T-helper 2 cell treated with Interferon-gamma antibody and Interleukin-4, amounts not matched to agents 100 ng/mL and 5 ng/mL, for 36 hours (primary cell): ENCODE measurements at regions not wholly inside any gene's neighbourhood (a gene's known extent, or its start where the extent isn't known, plus 50 kb on each side); places are given as distances from the start of the nearest gene placed in this dataset.
"Not testable (repeated sequence)": the region's sequence is repeated elsewhere in the genome, so short reads cannot be mapped to it uniquely, and the experiment has no call there.

ENCODE experiments used
- intact Hi-C: fragments of 100-400 bp; cut with micrococcal nuclease; formaldehyde crosslinking; loops from one replicate; pipeline ENCODE4 v1.15.1; 2023

GRCh38 chr2:172253190-172254052 is 150.7 kb upstream of the DLX2 start:
- intact Hi-C loops: no loop called here

DNA sequence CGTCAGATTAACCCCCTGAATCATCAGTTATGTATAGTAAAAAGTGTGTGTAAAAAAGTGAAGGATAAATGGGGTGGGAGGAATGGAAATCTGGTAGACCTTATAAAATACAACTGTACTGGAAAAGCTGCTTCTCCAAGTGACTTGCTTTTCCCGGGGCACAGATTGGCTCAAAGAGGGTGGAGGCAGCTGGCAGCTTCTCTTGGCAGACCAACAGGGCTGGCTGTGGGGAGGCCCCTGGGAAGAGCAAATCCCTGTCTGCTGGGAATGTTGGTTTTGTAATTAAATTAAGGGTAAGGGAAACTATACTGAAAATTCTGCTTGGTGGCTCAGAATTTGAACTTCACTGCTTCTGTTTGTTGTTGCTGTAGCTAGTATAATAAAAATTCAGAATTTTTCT is 154.2 kb upstream of the DLX2 start:
- intact Hi-C loops: no loop called here

DNA sequence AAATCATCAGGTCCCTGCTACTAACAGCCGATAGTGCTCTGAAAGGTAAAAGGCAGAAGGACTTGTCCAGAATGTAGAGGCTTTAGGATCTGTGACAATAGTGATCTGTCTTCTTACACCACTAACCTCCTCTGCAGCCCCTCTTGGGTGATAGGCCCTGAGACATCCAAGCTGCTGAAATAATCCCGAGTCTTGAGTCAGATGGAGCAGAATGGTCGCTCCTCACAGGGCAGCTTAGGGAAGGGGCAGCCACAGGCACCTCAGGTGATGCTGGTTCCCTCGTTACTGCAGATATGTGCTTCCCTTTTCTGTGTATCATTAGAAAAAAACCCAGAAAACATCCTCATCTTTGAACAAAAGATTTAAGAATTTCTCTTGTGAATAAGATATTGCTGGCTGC is 157.1 kb upstream of the DLX2 start:
- intact Hi-C loops: no loop called here

DNA sequence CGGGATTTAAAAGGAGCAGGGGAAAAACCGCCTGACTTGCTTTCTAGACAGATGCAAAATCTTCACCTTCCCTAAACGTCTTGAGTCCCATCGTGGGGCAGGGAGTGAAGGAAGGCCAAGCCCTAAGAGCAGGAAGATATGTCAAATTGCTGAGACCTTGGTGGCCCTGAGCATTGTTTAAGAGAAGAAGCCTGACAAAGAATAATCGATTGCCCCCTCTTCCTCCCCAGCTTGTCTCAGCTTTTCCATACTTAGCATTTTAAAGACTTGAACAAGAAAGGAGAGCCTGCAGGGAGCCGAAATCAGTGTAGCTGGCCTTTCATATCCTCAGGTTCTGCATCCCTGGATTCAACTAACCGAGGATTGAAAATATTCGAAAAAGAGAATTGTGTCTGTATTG is 157.6 kb upstream of the DLX2 start:
- intact Hi-C loops: no loop called here

DNA sequence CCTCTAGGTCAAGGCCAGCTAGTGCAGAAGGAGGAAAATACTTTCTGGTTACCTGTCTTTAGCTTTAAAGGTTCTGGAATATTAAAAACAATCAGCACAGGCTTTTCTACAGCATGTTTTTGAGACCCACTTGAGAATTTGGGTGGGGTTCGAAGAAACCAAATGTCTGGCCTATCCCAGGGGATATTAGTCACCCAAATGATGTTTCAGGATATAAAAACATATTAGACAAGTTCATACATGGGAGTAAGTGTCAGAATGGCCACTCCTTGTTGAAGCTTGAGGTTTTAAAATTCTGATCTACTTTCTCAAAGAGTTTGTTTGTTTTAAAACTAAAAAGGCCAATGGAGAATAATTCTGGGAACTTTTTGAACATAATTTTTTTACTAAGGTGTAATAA is 158.6 kb upstream of the DLX2 start:
- intact Hi-C loops: no loop called here

GRCh38 chr2:172262486-172262885 is 159.8 kb upstream of the DLX2 start:
- intact Hi-C loops: no loop called here

GRCh38 chr2:172264820-172265219 is 162.1 kb upstream of the DLX2 start:
- intact Hi-C loops: not testable (repeated sequence)

DNA sequence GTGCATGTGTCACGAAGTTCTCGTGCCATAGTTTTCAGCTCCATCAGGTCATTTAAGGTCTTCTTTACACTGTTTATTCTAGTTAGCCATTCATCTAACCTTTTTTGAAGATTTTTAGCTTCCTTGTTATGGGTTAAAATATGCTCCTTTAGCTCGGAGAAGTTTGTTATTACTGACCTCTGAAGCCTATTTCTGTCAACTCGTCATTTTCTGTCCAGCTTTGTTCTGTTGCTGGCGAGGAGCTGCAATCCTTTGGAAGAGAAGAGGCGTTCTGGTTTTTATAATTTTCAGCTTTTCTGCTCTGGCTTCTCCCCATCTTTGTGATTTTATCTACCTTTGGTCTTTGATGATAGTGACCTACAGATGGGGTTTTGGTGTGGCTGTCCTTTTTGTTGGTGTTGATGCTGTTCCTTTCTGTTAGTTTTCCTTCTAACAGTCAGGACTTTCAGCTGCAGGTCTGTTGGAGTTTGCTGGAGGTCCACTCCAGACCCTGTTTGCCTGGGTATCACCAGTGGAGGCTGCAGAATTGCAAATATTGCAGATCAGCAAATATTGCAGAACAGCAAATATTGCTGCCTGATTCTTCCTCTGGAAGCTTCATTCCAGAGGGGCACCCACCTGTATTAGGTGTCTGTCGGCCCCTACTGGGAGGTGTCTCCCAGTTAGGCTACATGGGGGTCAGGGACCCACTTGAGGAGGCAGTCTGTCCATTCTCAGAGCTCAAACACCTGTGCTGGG is 157.7 kb upstream of the ITGA6 start:
- intact Hi-C loops: not testable (repeated sequence)

GRCh38 chr2:172270278-172271079 is 156.9 kb upstream of the ITGA6 start:
- intact Hi-C loops: no loop called here

DNA sequence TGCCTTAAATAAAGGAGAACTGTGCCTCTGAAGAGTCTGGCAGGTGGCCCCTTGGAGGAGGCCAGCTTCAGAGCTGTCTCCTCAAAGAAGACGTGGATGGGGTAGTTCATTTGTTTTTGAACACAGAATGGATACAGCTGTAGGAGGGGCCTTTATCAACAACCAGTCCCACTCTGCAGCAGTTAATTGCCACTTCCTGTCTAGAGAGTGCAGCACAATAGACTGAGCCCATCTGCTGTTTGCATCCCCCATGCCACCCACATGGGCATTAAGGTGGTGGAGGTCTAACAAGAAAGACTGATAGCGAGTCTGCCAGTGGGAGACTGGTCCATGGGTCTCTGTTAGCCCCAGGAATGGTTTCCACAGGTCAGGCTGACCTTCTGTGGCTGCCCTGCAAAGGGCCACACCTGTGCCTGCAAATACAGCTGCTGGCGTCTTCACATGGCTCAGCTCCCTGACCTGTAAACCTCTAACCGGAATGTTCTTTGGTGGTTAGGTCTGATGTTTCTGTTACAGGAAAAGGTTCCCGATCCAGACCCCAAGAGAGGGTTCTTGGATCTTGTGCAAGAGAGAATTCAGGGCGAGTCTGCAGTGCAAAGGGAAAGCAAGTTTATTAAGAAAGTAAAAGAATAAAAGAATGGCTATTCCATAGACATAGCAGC is 153.3 kb upstream of the ITGA6 start:
- intact Hi-C loops: no loop called here

DNA sequence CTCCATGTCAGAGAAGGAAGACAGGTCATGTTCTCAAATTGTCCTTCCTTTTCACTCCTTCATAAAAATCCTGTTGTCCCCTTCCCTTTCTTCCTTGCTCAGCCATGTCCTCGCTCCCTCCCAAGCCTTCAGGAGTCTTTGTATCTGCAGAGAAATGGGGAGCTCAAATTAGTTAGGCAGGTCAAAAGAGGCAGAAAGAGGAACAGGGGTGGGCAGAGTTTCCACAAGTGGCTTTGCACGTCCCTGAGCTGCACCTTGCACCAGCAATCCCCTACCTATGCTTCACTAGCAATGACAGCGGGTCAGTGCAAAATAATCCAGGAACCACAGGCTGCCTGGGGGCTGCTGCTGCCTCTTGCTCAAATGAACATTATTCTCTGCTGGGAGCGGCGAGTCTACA is 152.1 kb upstream of the ITGA6 start:
- intact Hi-C loops: no loop called here

DNA sequence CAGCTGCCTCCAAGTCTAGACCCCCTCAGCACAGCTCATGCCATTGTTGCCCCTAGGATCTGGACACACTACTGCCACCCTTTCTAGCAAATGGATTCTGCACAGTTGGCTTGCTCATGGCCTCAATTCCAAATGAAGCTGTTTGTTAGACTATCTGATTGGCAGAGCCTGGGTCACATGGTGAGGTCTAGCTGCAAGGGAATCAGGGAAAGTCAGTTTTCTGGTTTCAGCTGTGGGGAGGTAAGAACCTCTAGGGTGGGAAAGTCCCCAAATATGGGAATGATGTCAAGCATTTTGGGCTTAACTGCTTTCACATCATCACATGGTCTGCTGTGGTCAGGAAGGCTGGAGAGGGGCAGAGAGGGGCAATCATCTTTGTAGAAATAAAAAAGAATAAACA is 150.4 kb upstream of the ITGA6 start:
- intact Hi-C loops: no loop called here

GRCh38 chr2:172278667-172279066 is 148.7 kb upstream of the ITGA6 start:
- intact Hi-C loops: no loop called here

- intact Hi-C loops: no loop called here
Observed at GRCh38 chr2:172279214-172279613, 148.2 kb upstream of the ITGA6 start.

DNA sequence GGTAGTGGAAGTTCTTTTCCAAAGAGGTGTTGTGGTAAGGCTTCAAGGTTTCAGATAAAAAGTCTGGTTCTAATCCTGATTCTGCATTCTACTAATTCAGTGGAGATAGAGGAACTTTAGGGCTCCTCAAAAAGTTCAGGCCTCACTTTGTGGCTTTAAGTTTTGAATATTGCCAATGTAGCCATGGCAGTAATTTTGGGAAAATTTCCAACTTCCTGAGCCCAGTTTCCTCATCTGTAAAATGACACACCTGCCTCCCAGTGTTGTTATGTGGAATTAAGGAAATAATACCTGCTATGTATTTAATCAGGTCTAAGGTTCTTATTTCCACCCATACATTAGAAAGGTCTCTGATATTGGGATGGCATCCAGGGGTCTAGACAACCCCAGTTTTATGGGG is 147.6 kb upstream of the ITGA6 start:
- intact Hi-C loops: no loop called here

GRCh38 chr2:172280571-172281361 is 146.6 kb upstream of the ITGA6 start:
- intact Hi-C loops: no loop called here

- intact Hi-C loops: no loop called here
Observed at GRCh38 chr2:172281648-172282570, 145.5 kb upstream of the ITGA6 start.

- intact Hi-C loops: no loop called here
Observed at GRCh38 chr2:172282944-172283343, 144.4 kb upstream of the ITGA6 start.

- intact Hi-C loops: no loop called here
Observed at GRCh38 chr2:172283476-172283875, 143.9 kb upstream of the ITGA6 start.

DNA sequence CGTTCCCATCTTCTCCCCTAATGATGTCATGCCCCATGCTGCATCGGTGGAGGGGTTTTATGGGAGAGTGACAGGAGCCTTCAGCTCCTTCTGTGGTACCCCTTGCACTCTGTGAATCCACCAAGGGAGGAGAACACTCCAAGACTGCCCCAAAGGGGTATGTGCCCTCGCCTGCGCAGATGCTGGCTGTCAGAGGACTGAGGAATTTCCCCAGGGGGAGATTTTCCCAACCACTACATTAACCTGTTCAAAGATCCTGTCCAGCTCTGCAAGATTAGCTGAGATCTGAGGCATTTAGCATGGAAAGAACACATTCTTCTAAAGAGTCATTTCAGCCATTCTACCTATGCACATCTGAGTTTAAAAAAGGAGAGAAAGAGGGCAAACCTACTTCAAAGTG is 143.2 kb upstream of the ITGA6 start:
- intact Hi-C loops: no loop called here
